CD4-positive, CD25-positive, alpha-beta regulatory T cell (primary cell): ENCODE measurements at regions not wholly inside any gene's neighbourhood (a gene's known extent, or its start where the extent isn't known, plus 50 kb on each side); places are given as distances from the start of the nearest gene placed in this dataset.

ENCODE experiments used
- ATAC-seq, 2 donors: fragments of 150-1000 bp; cut with Tn5 transposase; one replicate each; pipeline ENCODE4 v1.10.0; 2021; ENCODE audit warnings: low read depth in 2 of 2, moderate number of reproducible peaks in 2 of 2, moderate library complexity in 1 of 2
- DNase-seq, 3 donors: peaks; one replicate each; pipeline versions ENCODE4 v3.0.0 to v3.0.0-alpha.2; 2012 to 2022; ENCODE audit warnings: mixed read lengths in 1 of 3
- H3K27ac ChIP-seq: one replicate; pipeline ENCODE4 v1.7.0; 2013; ENCODE audit warnings: mild to moderate bottlenecking, low read length; ENCODE audit not compliant: insufficient read depth, poor library complexity, severe bottlenecking
- H3K27me3 ChIP-seq: one replicate; pipeline ENCODE4 v1.7.0; 2013; ENCODE audit warnings: low read length; ENCODE audit not compliant: control insufficient read depth, insufficient read depth
- H3K36me3 ChIP-seq: one replicate; pipeline ENCODE4 v1.7.0; 2013; ENCODE audit warnings: mild to moderate bottlenecking, low read length, moderate library complexity; ENCODE audit not compliant: control insufficient read depth, insufficient read depth
- H3K4me1 ChIP-seq: 2 replicates; pipeline ENCODE4 v1.7.0; 2013; ENCODE audit warnings: mild to moderate bottlenecking, low read length; ENCODE audit not compliant: insufficient read depth, control insufficient read depth, poor library complexity, severe bottlenecking
- H3K4me3 ChIP-seq: one replicate; pipeline ENCODE4 v1.7.0; 2013; ENCODE audit warnings: low read depth, mild to moderate bottlenecking, low read length, moderate library complexity
- H3K9me3 ChIP-seq, 2 experiments: 1 replicate in 1 of 2; 2 replicates in 1 of 2; pipeline ENCODE4 v1.7.0; 2013; ENCODE audit warnings: low read length in 2 of 2, mild to moderate bottlenecking in 1 of 2, moderate library complexity in 1 of 2; ENCODE audit not compliant: control insufficient read depth in 2 of 2
- H3K27ac Mint-ChIP-seq, 3 donors: one replicate each; pipeline ENCODE4 v1.8.0; 2020 to 2022; ENCODE audit warnings: mild to moderate bottlenecking in 3 of 3, mixed read lengths in 3 of 3, moderate library complexity in 2 of 3
- H3K27me3 Mint-ChIP-seq: one replicate; pipeline ENCODE4 v1.8.0; 2022; ENCODE audit warnings: mild to moderate bottlenecking, mixed read lengths
- H3K36me3 Mint-ChIP-seq: one replicate; pipeline ENCODE4 v1.8.0; 2020; ENCODE audit warnings: mixed read lengths
- H3K4me1 Mint-ChIP-seq, 4 donors: one replicate each; pipeline ENCODE4 v1.8.0; 2020 to 2022; ENCODE audit warnings: mixed read lengths in 4 of 4, mild to moderate bottlenecking in 1 of 4
- H3K4me3 Mint-ChIP-seq, 4 donors: one replicate each; pipeline ENCODE4 v1.8.0; 2020 to 2022; ENCODE audit warnings: mild to moderate bottlenecking in 4 of 4, mixed read lengths in 4 of 4, moderate library complexity in 3 of 4
- H3K9me3 Mint-ChIP-seq, 7 donors: one replicate each; pipeline ENCODE4 v1.8.0; 2020 to 2022; ENCODE audit warnings: mixed read lengths in 7 of 7, mild to moderate bottlenecking in 3 of 7, moderate library complexity in 2 of 7

DNA sequence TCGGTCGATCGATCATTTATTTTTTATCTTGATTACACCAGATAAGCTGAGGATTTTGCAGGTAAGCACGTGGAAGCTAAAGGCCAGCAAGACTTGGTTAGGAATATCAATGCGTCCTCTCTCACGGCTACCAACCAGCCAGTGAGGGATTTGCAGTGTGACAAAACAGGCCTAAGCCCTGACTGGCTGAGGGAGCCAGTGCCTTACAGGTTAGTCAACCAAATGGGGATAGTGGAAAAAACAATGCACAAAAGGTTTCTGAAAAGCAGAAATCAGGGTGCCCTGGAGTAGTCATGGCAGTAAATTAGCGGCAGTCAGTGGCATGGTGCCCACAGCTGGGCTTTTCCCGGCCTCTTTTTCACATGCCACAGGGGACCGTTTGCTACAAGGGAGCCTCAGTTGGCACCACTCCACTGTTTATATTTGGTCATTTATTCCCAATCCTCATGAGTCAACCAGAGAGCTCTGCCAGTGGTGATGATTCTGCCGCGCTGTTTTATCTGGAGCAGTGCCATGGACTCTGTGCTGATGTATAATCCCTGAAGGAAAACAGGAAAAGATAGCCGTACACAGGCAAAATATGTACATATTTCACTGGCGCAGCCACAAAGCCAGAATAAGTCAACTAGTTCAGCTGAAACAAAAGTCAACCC, 167.6 kb downstream of the RHOU start:
- no peaks in the 10 kb centered on the region for H3K9me3 ChIP-seq
- no peak overlapping the region for H3K27ac Mint-ChIP-seq
- peaks cover 0 to 1% (median 0%) of the 10 kb centered on the region in 4 donors for H3K4me1 Mint-ChIP-seq
- H3K4me1 ChIP-seq, result no peaks in the 10 kb centered on the region
- H3K36me3 ChIP-seq, result no peaks in the 10 kb centered on the region
- no peak overlapping the region for H3K4me3 ChIP-seq
- H3K27ac ChIP-seq, result no peak overlapping the region
- H3K27me3 ChIP-seq, result no peaks in the 10 kb centered on the region
- peaks cover under 1% of the 10 kb centered on the region for H3K27me3 Mint-ChIP-seq
- DNase-seq (no peak), ATAC-seq (no peak)
- peaks cover 0 to 2% (median 0%) of the 10 kb centered on the region in 7 donors for H3K9me3 Mint-ChIP-seq
- no peaks in the 10 kb centered on the region for H3K36me3 Mint-ChIP-seq
- H3K4me3 Mint-ChIP-seq, result no peak overlapping the region

DNA sequence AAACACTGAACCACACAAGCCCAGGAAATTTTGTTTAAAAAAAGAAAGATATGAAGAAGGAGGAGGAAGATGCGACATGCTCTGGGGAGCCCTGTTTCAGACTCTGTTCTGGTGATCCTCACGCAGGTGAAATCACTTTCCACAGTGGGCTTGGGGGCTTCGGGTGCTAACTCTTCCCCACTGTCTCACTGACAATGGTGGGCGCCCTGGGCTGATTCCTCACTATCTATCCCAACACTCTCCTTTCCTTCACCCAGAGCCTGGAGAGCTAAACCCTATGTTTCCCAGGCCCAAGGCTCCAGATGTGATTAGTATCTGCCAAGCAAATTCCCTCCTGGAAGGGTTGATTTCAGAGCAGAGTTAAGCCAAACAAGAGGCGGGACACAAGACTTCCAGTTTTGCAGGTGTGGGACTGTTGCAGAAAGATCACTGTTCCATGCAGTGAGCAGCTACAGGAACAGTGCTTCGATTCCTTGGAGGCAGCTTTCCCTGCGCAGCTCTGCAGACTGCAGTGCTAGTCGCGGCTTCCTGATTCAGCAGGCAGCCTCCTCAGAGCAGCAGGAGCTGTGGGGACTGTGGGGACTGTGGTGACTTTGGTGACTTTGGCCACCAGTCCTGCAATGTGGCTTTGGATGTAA, 168.3 kb downstream of the RHOU start:
- H3K27ac ChIP-seq, result no peak overlapping the region
- no peaks in the 10 kb centered on the region for H3K9me3 ChIP-seq
- H3K4me3 Mint-ChIP-seq, result no peak overlapping the region
- H3K27me3 Mint-ChIP-seq, result peaks cover 4% of the 10 kb centered on the region
- peaks cover 0 to 2% (median 0%) of the 10 kb centered on the region in 7 donors for H3K9me3 Mint-ChIP-seq
- H3K36me3 ChIP-seq, result no peaks in the 10 kb centered on the region
- no peak for DNase-seq
- no peaks in the 10 kb centered on the region for H3K36me3 Mint-ChIP-seq
- no peak for ATAC-seq
- H3K4me1 Mint-ChIP-seq, result peaks cover 0 to 1% (median 0%) of the 10 kb centered on the region in 4 donors
- H3K27me3 ChIP-seq, result no peaks in the 10 kb centered on the region
- no peaks in the 10 kb centered on the region for H3K4me1 ChIP-seq
- no peak overlapping the region for H3K4me3 ChIP-seq
- no peak overlapping the region for H3K27ac Mint-ChIP-seq

DNA sequence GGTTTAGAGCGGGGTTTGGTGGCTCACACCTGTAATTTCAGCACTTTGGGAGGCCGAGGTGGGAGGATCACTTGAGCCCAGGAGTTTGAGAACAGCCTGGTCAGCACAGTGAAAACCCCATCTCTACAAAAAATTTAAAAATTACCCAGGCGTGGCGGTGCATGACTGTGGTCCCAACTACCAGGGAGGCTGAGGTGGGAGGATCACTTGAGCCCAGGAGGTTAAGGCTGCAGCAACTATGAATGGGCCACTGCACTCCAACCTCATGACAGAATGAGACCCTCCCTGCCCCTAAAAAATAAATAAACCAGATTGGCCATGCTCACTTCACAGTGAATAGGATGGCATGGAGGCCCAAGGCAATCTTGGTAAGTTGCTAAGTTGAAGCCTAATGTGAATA, 168.9 kb downstream of the RHOU start:
- H3K36me3 ChIP-seq, result no peaks in the 10 kb centered on the region
- no peak for ATAC-seq

DNA sequence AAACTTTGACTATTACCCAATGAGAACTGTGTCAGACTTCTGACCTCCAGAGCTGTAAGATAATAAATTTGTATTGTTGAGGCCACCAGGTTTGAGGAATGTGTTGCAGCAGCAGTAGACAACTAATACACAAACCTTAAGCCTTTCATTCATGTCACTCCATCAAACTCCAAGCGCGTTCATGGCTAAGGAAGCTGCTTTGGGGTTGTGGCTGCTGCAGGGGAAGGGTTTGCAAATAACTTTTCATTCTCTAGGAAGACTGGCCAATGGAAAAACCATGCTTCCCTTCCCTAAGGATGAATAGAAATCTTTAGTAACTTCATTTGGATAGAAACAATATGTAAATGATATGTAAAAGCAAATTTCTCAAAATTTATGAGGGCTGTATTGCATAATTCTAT, 170.4 kb downstream of the RHOU start:
- ATAC-seq, result no peak
- H3K36me3 ChIP-seq, result no peaks in the 10 kb centered on the region
- no peak overlapping the region for H3K27ac Mint-ChIP-seq

More for the DNA sequence above, 168.9 kb downstream of the RHOU start:
- no peaks in the 10 kb centered on the region for H3K27me3 ChIP-seq
- H3K4me1 ChIP-seq, result no peaks in the 10 kb centered on the region
- H3K4me3 ChIP-seq, result no peak overlapping the region
- Mint-ChIP-seq H3K9me3 (peaks cover 0 to 2% (median 0%) of the 10 kb centered on the region in 7 donors), H3K27ac (no peak overlapping the region), H3K4me1 (peaks cover 0 to 1% (median 0%) of the 10 kb centered on the region in 4 donors), H3K36me3 (no peaks in the 10 kb centered on the region), H3K27me3 (peaks cover 4% of the 10 kb centered on the region), H3K4me3 (no peak overlapping the region)
- H3K27ac ChIP-seq, result no peak overlapping the region
- H3K9me3 ChIP-seq, result no peaks in the 10 kb centered on the region
- no peak for DNase-seq

DNA sequence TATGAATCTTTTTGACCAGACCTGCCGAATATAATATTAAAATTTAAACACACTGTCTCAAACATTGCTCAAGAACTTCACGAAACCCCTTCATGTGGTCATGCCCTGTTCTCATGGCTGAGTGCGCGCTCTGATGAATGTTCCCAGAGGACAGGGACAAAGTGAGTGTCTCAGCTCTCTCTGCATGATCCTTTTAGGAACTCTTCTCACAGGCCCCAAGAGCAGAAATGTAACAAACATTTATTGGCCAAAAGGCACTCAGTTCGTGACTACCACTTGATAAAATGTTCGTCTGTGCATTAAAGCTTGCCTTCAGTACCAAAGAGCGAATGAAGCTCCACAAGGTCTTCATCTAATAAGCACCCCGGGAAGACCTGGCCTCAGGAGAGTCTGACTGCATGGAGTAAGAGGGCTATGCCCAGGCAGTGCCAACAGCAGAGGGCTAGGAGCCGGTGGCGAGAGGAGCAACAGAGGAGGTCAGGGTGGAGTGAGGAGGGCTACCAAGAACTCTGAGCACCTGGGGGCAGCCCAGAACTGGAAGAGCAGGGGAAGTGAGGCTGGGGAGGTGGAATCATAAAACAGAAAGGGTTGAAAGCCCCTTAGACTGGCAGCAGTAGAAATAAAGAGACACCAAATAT, 171.1 kb downstream of the RHOU start:
- Histone ChIP-seq H3K27ac (no peak overlapping the region), H3K4me3 (no peak overlapping the region), H3K36me3 (no peaks in the 10 kb centered on the region), H3K9me3 (no peaks in the 10 kb centered on the region), H3K4me1 (no peaks in the 10 kb centered on the region), H3K27me3 (no peaks in the 10 kb centered on the region)
- DNase-seq (no peak), ATAC-seq (no peak)
- peaks cover 4% of the 10 kb centered on the region for H3K27me3 Mint-ChIP-seq
- no peaks in the 10 kb centered on the region for H3K36me3 Mint-ChIP-seq
- no peaks in the 10 kb centered on the region for H3K4me1 Mint-ChIP-seq
- peak overlapping the region in 1 of 3 donors; percentile 11 for H3K27ac Mint-ChIP-seq
- H3K4me3 Mint-ChIP-seq, result no peak overlapping the region
- peaks cover 0 to 2% (median 0%) of the 10 kb centered on the region in 7 donors for H3K9me3 Mint-ChIP-seq

More for the DNA sequence above, 170.4 kb downstream of the RHOU start:
- Histone ChIP-seq H3K27me3 (no peaks in the 10 kb centered on the region), H3K9me3 (no peaks in the 10 kb centered on the region), H3K4me3 (no peak overlapping the region), H3K27ac (no peak overlapping the region), H3K4me1 (no peaks in the 10 kb centered on the region)
- H3K9me3 Mint-ChIP-seq, result peaks cover 0 to 2% (median 0%) of the 10 kb centered on the region in 7 donors
- no peak overlapping the region for H3K4me3 Mint-ChIP-seq
- DNase-seq, result no peak
- H3K36me3 Mint-ChIP-seq, result no peaks in the 10 kb centered on the region
- H3K27me3 Mint-ChIP-seq, result peaks cover 4% of the 10 kb centered on the region
- no peaks in the 10 kb centered on the region for H3K4me1 Mint-ChIP-seq

DNA sequence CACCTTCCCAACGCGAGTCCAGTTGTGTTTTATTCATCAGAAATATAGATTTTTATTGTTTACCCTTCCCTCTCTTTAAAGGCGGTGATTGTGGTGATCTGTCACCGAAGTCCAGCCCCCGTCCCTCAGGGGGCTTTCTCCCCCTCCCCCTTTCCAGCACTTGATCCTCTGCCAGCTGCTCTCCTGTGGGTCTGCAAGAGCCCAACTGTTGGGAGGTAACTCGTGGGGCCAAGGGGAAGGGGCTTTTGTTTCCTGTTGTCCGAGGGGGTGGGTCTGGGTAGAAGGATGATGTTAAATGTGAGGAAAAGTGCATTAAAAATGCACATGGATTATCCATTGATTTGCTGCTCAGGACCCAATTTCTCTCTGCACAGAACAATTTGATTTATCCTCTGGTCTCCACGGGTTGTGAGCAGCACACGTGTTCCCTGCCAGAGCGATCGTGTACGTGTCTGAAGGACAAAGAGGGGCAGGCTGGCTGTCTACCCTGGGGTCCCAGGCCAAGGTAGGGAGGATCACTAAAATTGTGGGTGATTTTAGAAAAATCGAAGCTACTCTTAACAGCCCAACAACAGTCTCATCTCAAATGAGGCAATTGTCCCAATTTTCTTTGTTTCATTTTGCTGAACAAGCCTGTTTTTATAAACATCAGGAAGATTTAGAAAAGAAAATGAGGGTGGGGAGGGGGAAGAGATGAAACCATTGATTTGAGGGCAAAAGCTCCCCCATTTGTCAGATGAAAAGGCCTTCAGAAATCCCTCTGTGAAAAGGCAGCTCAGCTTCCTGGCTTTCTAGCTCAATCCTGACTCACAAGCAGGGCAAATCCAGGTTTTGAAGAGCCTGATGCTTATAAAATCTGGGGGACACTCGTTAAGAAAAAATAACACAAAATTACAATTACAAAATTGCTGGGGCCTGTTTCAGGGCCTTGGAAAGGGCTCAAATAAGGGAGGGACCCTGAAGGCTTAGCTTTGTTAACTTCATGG, 176.2 kb downstream of the RHOU start:
- H3K9me3 Mint-ChIP-seq, result peaks cover 0 to 2% (median under 1%) of the 10 kb centered on the region in 7 donors
- peaks cover 4% of the 10 kb centered on the region for H3K27me3 Mint-ChIP-seq
- H3K4me3 Mint-ChIP-seq, result no peak overlapping the region
- Histone ChIP-seq H3K4me3 (no peak overlapping the region), H3K4me1 (no peaks in the 10 kb centered on the region), H3K27me3 (no peaks in the 10 kb centered on the region), H3K36me3 (no peaks in the 10 kb centered on the region), H3K27ac (no peak overlapping the region), H3K9me3 (no peaks in the 10 kb centered on the region)
- ATAC-seq (no peak), DNase-seq (no peak)
- H3K36me3 Mint-ChIP-seq, result no peaks in the 10 kb centered on the region
- no peak overlapping the region for H3K27ac Mint-ChIP-seq
- no peaks in the 10 kb centered on the region for H3K4me1 Mint-ChIP-seq

DNA sequence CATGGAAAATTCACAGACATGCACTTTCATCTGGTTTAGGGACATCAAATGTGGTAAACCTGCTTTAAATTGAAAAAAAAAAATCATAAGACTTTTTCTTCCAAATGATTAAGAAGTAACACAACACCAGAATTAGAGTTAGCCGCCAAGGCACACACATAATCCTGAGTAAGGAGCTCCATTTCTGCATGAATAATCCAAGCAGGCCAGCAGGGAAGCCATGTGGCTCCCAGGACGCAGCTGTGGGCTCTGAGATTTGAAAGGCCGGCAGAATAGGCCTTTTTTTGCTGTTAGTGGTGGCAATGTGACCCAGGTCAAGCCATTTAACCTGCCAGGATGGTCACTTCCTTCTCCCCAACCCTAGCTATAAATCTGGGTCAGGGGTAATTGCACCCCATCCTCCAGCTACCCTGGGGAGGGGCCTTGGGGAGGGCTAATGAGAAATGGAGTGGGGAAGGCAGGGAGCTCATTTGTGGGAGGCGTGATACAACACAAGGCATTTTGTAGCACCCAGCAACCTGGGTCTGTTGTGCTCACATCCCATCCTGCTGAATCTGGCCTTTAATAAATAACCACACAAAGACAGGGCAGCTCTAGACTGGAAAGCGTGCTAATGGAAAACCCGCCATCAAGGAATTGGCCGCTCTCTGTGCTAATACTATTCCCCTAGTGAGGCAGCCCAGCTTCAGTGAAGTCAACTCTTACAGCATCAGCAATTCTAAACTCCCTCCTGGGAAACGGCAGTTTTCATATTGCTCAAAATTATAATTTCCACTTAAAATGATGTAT, 178.5 kb downstream of the RHOU start:
- no peaks in the 10 kb centered on the region for H3K4me1 Mint-ChIP-seq
- Histone ChIP-seq H3K36me3 (no peaks in the 10 kb centered on the region), H3K27me3 (no peaks in the 10 kb centered on the region), H3K4me3 (no peak overlapping the region), H3K4me1 (no peaks in the 10 kb centered on the region), H3K27ac (no peak overlapping the region), H3K9me3 (no peaks in the 10 kb centered on the region)
- no peaks in the 10 kb centered on the region for H3K27me3 Mint-ChIP-seq
- H3K27ac Mint-ChIP-seq, result no peak overlapping the region
- DNase-seq (no peak), ATAC-seq (no peak)
- no peaks in the 10 kb centered on the region for H3K36me3 Mint-ChIP-seq
- H3K9me3 Mint-ChIP-seq, result peaks cover 0 to 2% (median 0%) of the 10 kb centered on the region in 7 donors
- no peak overlapping the region for H3K4me3 Mint-ChIP-seq
